Lower leg skin (tissue), 4 donors: ENCODE measurements at regions not wholly inside any gene's neighbourhood (a gene's known extent, or its start where the extent isn't known, plus 50 kb on each side); places are given as distances from the start of the nearest gene placed in this dataset.

Experiments used
- DNase-seq, 2 donors: peaks; one replicate each; pipeline ENCODE4 v3.0.0-alpha.2; 2019; ENCODE audit warnings: low spot score in 2 of 2
- H3K4me3 ChIP-seq: fragments of 200-600 bp; sonication (generic); 2 replicates; pipeline ENCODE4 v1.5.1; 2017; ENCODE audit warnings: mild to moderate bottlenecking, low read depth; ENCODE audit not compliant: poor library complexity, severe bottlenecking
- CTCF ChIP-seq, 3 donors: fragments of 450-650 bp; IDR thresholded peaks; one replicate each; pipeline ENCODE4 v1.5.1; 2016; ENCODE audit warnings: antibody characterized with exemption in 3 of 3, mild to moderate bottlenecking in 3 of 3, moderate library complexity in 2 of 3
- POLR2A ChIP-seq, 2 donors: fragments of 450-650 bp; IDR thresholded peaks; one replicate each; pipeline ENCODE4 v1.6.1; 2016 to 2017; ENCODE audit warnings: antibody characterized with exemption in 2 of 2, mild to moderate bottlenecking in 1 of 2, moderate library complexity in 1 of 2
- WGBS, 2 donors: methylation state at CpG; one replicate each; pipeline ENCODE4 v1.1.5; 2018; 5-methylcytosine and 5-hydroxymethylcytosine counted together
- intact Hi-C: fragments of 100-400 bp; cut with DNase I; formaldehyde crosslinking; loops from one replicate; pipeline ENCODE4 v1.15.0; 2023; ENCODE audit warnings: low total_unique reads

- WGBS, 2 donors: 77 to 86% methylated on average over 5 of the region's 5 CpGs
- no peak for DNase-seq
- no peak overlapping the region for H3K4me3 ChIP-seq
- TF ChIP-seq POLR2A (IDR thresholded peaks at IDR 0.05) (no peak), CTCF (IDR thresholded peaks at IDR 0.05) (no peak)
- intact Hi-C loops: no loop called here
Observed at GRCh38 chr20:22425344-22426295, 158.8 kb downstream of the FOXA2 start.

- no peak overlapping the region for H3K4me3 ChIP-seq
- intact Hi-C loops: no loop called here
- WGBS, 2 donors: 74 to 79% methylated on average over 6 of the region's 6 CpGs
- no peak for TF ChIP-seq CTCF (IDR thresholded peaks at IDR 0.05)
- TF ChIP-seq POLR2A (IDR thresholded peaks at IDR 0.05): no peak
- no peak for DNase-seq
Observed at GRCh38 chr20:22423190-22423832, 161.1 kb downstream of the FOXA2 start.

- WGBS, 2 donors: 90 to 92% methylated on average over 3 of the region's 3 CpGs
- no peak for DNase-seq
- no peak overlapping the region for H3K4me3 ChIP-seq
- intact Hi-C loops: no loop called here
- TF ChIP-seq POLR2A (IDR thresholded peaks at IDR 0.05) (no peak), CTCF (IDR thresholded peaks at IDR 0.05) (no peak)
Observed at GRCh38 chr20:22420116-22420598, 164.2 kb downstream of the FOXA2 start.

DNA sequence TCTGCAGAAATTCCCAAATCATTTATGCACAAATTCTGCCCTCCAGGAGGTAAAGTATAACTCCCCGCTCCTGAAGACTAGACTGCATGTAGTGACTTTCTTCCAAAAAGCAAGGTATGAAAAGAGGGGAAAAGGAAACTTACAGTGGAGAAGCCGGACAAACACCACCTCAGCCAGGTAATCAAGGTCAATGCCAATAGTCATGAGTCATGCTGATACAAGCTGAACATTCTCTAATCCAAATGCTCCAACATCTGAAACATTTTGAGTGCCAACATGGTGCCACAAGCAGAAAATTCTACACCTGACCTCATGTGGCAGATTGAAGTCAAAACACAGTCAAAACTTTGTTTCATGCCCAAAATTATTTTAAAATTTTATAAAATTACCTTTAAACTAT, 165.6 kb downstream of the FOXA2 start:
- intact Hi-C loops: no loop called here
- H3K4me3 ChIP-seq: no peak overlapping the region
- TF ChIP-seq POLR2A (IDR thresholded peaks at IDR 0.05): no peak
- no peak for TF ChIP-seq CTCF (IDR thresholded peaks at IDR 0.05)
- WGBS, 2 donors: 77 to 82% methylated on average over 2 of the region's 2 CpGs
- DNase-seq: no peak

GRCh38 chr20:22414305-22414742, 170.0 kb downstream of the FOXA2 start:
- H3K4me3 ChIP-seq: no peak overlapping the region
- DNase-seq: no peak
- 11 to 21% methylated on average over 4 of the region's 4 CpGs for WGBS, 2 donors
- intact Hi-C loops: no loop called here
- TF ChIP-seq CTCF (IDR thresholded peaks at IDR 0.05) (no peak), POLR2A (IDR thresholded peaks at IDR 0.05) (no peak)
